Astrocyte (in vitro differentiated cells and primary cell): ENCODE measurements at regions not wholly inside any gene's neighbourhood (a gene's known extent, or its start where the extent isn't known, plus 50 kb on each side); places are given as distances from the start of the nearest gene placed in this dataset.

Experiments
- EZH2 ChIP-seq: IDR thresholded peaks from 2 replicates; pipeline ENCODE4 v1.6.1; 2012; ENCODE audit warnings: mild to moderate bottlenecking, low read length, inconsistent platforms; ENCODE audit not compliant: insufficient read depth
- TF ChIP-seq, protein P1 (sequence below): IDR thresholded peaks from 2 replicates; pipeline ENCODE4 v1.5.1; 2011; ENCODE audit warnings: low read depth, mild to moderate bottlenecking, inconsistent platforms, low read length, moderate library complexity; ENCODE audit not compliant: insufficient read depth

DNA sequence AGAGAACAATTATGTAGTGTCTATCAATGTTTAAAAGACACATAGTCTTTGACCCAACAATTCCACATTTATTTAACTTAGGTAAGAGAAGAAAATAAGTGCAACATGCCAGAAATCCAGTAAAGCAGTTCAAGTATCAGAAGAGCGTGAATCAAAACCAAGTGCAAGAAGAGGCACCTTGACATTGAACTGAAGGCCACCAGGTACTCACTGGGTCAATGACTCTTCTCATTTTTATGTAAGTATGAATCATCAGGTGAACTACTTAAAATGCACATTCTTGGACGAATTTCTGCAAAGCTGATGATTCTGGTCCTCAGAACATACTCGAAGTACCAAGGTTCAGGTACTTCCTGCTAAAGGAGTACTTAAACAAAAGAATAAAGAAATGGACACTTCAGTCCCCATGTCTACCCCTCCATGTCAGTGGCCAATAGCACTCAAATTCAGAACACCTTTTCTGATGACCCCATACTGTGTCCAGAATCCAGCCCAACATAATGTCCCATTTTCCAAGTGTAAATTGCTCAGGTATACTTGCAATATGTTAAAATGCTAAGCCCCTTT lies 481.9 kb downstream of the GJA1 start:
- TF ChIP-seq EZH2: no peak
- TF ChIP-seq, protein P1, sequence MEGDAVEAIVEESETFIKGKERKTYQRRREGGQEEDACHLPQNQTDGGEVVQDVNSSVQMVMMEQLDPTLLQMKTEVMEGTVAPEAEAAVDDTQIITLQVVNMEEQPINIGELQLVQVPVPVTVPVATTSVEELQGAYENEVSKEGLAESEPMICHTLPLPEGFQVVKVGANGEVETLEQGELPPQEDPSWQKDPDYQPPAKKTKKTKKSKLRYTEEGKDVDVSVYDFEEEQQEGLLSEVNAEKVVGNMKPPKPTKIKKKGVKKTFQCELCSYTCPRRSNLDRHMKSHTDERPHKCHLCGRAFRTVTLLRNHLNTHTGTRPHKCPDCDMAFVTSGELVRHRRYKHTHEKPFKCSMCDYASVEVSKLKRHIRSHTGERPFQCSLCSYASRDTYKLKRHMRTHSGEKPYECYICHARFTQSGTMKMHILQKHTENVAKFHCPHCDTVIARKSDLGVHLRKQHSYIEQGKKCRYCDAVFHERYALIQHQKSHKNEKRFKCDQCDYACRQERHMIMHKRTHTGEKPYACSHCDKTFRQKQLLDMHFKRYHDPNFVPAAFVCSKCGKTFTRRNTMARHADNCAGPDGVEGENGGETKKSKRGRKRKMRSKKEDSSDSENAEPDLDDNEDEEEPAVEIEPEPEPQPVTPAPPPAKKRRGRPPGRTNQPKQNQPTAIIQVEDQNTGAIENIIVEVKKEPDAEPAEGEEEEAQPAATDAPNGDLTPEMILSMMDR: no peak
